OCI-LY1 (cell line): ENCODE measurements at regions not wholly inside any gene's neighbourhood (a gene's known extent, or its start where the extent isn't known, plus 50 kb on each side); places are given as distances from the start of the nearest gene placed in this dataset.

Experiments
- H2AFZ ChIP-seq: fragments of 200-600 bp; sonication (generic), shearing (Covaris generic); 2 replicates; pipeline ENCODE4 v1.6.0; 2014; ENCODE audit warnings: antibody characterized with exemption, mild to moderate bottlenecking, low read length
- H3F3A ChIP-seq: fragments of 200-600 bp; sonication (generic), shearing (Covaris generic); 2 replicates; pipeline ENCODE4 v1.6.0; 2014; ENCODE audit warnings: mild to moderate bottlenecking, antibody characterized with exemption, low read length, moderate library complexity; ENCODE audit not compliant: insufficient read depth
- H3K27ac ChIP-seq: fragments of 200-600 bp; sonication (generic); 2 replicates; pipeline ENCODE4 v1.5.1; 2014; ENCODE audit warnings: low read length, mixed run types, mild to moderate bottlenecking, low read depth; ENCODE audit not compliant: poor library complexity, severe bottlenecking
- H3K27me3 ChIP-seq: fragments of 200-600 bp; sonication (generic); 2 replicates; pipeline ENCODE4 v1.6.0; 2014; ENCODE audit warnings: antibody characterized with exemption, mild to moderate bottlenecking, low read length, moderate library complexity; ENCODE audit not compliant: insufficient read depth
- H3K36me3 ChIP-seq: fragments of 200-600 bp; sonication (generic); 2 replicates; pipeline ENCODE4 v1.6.1; 2014; ENCODE audit warnings: mild to moderate bottlenecking, antibody characterized with exemption, low read length, moderate library complexity, mixed read lengths; ENCODE audit not compliant: insufficient read depth
- H3K4me1 ChIP-seq: fragments of 200-600 bp; sonication (generic); 2 replicates; pipeline ENCODE4 v1.5.1; 2014; ENCODE audit warnings: mild to moderate bottlenecking, low read length, moderate library complexity; ENCODE audit not compliant: insufficient read depth, severe bottlenecking
- H3K4me2 ChIP-seq: fragments of 200-600 bp; sonication (generic), shearing (Covaris generic); 2 replicates; pipeline ENCODE4 v1.6.1; 2014; ENCODE audit warnings: low read length
- H3K4me3 ChIP-seq: fragments of 200-600 bp; sonication (generic); 2 replicates; pipeline ENCODE4 v1.5.1; 2014; ENCODE audit warnings: low read length, low read depth, mild to moderate bottlenecking, mixed read lengths; ENCODE audit not compliant: poor library complexity, severe bottlenecking
- H3K79me2 ChIP-seq: fragments of 200-600 bp; shearing (Covaris generic); 2 replicates; pipeline ENCODE4 v1.6.1; 2016; ENCODE audit warnings: mixed run types, low read length, mixed read lengths; ENCODE audit not compliant: insufficient read depth
- H3K9ac ChIP-seq: fragments of 200-600 bp; sonication (generic), shearing (Covaris generic); 2 replicates; pipeline ENCODE4 v1.6.1; 2014; ENCODE audit warnings: mild to moderate bottlenecking, low read length, mixed read lengths
- H3K9me2 ChIP-seq: fragments of 200-600 bp; sonication (generic), shearing (Covaris generic); 2 replicates; pipeline ENCODE4 v1.6.1; 2014; ENCODE audit warnings: low read depth, mild to moderate bottlenecking, low read length, mixed read lengths
- H3K9me3 ChIP-seq: fragments of 200-600 bp; shearing (Covaris generic); 2 replicates; pipeline ENCODE4 v1.6.1; 2014; ENCODE audit warnings: low read length, mixed read lengths
- H4K20me1 ChIP-seq: fragments of 200-600 bp; sonication (generic), shearing (Covaris generic); 2 replicates; pipeline ENCODE4 v1.6.0; 2016; ENCODE audit warnings: mild to moderate bottlenecking, low read length; ENCODE audit not compliant: insufficient read depth
- CTCF ChIP-seq: fragments of 200-600 bp; sonication (generic), shearing (Covaris generic); IDR thresholded peaks from 2 replicates; pipeline ENCODE4 v1.5.1; 2017; ENCODE audit warnings: mild to moderate bottlenecking, antibody characterized with exemption, low read length, moderate library complexity, mixed read lengths
- EZH2 ChIP-seq: fragments of 200-600 bp; sonication (generic), shearing (Covaris generic); IDR thresholded peaks from 2 replicates; pipeline ENCODE4 v1.8.0; 2017; ENCODE audit warnings: borderline replicate concordance, mixed run types, mild to moderate bottlenecking, antibody characterized with exemption, low read length, moderate library complexity, mixed read lengths

- Histone ChIP-seq H3K27me3 (no peaks in the 10 kb centered on the region), H3K79me2 (no peaks in the 10 kb centered on the region), H3K9me3 (no peaks in the 10 kb centered on the region)
These were observed 193.9 kb downstream of the UBE3A start for GRCh38 chr15:25244731-25245585.

GRCh38 chr15:25245801-25246622, 192.8 kb downstream of the UBE3A start:
- H3K27me3 ChIP-seq: no peaks in the 10 kb centered on the region
- no peak overlapping the region for H3K4me3 ChIP-seq
- no peaks in the 10 kb centered on the region for H3K79me2 ChIP-seq
- no peak overlapping the region for H3K9ac ChIP-seq
- H3K9me3 ChIP-seq: no peaks in the 10 kb centered on the region
- no peaks in the 10 kb centered on the region for H4K20me1 ChIP-seq
- no peaks in the 10 kb centered on the region for H3F3A ChIP-seq
- no peak overlapping the region for H3K4me2 ChIP-seq
- no peak overlapping the region for H3K27ac ChIP-seq
- H2AFZ ChIP-seq: no peak overlapping the region
- H3K4me1 ChIP-seq: no peaks in the 10 kb centered on the region
- H3K9me2 ChIP-seq: no peaks in the 10 kb centered on the region
- TF ChIP-seq CTCF: no peak
- TF ChIP-seq EZH2: no peak
- no peaks in the 10 kb centered on the region for H3K36me3 ChIP-seq

More at GRCh38 chr15:25244731-25245585, 193.9 kb downstream of the UBE3A start:
- no peaks in the 10 kb centered on the region for H4K20me1 ChIP-seq
- no peak overlapping the region for H2AFZ ChIP-seq
- H3F3A ChIP-seq: no peaks in the 10 kb centered on the region
- no peak overlapping the region for H3K4me3 ChIP-seq
- no peaks in the 10 kb centered on the region for H3K4me1 ChIP-seq
- no peak overlapping the region for H3K27ac ChIP-seq
- no peaks in the 10 kb centered on the region for H3K36me3 ChIP-seq
- H3K9me2 ChIP-seq: no peaks in the 10 kb centered on the region
- TF ChIP-seq EZH2 (no peak), CTCF (no peak)
- H3K9ac ChIP-seq: no peak overlapping the region
- H3K4me2 ChIP-seq: no peak overlapping the region

DNA sequence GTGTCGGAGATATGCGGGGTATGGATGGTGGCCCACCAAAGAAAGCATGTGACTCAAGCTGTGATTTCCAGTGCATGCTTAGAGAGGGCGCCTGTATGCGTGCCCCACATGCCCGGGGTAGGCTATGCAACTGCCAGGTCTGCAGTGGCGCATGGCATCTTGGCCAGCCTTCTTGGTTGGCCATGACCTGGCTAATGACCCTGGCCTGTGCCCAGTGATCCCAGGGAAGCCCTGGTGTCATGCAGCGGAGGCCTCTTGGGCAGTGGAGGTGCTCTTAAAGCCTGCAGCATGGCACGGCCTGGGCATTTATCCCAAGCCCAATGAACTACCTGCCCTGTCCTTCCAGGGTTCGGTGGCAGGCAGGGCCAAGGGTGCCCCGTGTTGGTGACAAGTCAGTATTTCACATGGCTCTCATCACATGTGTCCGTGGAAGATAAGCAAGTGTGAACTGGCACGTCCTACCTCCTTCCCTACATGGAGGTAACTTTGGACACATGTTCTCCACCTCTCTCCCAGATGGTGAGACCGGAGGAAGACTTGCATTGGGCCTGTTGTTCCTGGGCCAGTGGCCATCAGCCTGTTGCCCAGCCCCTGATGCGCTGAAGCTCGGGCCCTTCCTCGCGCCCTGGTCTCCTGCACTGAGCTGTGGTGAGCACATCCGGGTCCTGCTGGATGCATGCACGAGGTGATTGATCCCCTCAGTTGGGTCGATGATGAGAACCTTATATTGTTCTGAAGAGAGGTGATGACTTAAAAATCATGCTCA, 192.0 kb downstream of the UBE3A start:
- Histone ChIP-seq H3F3A (no peaks in the 10 kb centered on the region), H2AFZ (no peak overlapping the region), H3K4me3 (no peak overlapping the region), H3K4me1 (no peaks in the 10 kb centered on the region), H3K9me2 (no peaks in the 10 kb centered on the region), H4K20me1 (no peaks in the 10 kb centered on the region), H3K27me3 (no peaks in the 10 kb centered on the region), H3K27ac (no peak overlapping the region), H3K9ac (no peak overlapping the region), H3K36me3 (no peaks in the 10 kb centered on the region), H3K4me2 (no peak overlapping the region), H3K79me2 (no peaks in the 10 kb centered on the region), H3K9me3 (no peaks in the 10 kb centered on the region)
- TF ChIP-seq CTCF: no peak
- no peak for TF ChIP-seq EZH2
